Stimulated activated CD4-positive, alpha-beta T cell treated with anti-CD3 and anti-CD28 coated beads, Interleukin-2, amount 100 ng/mL, for 48 hours (primary cell): ENCODE measurements at regions not wholly inside any gene's neighbourhood (a gene's known extent, or its start where the extent isn't known, plus 50 kb on each side); places are given as distances from the start of the nearest gene placed in this dataset.

ENCODE experiments used
- DNase-seq, 2 donors: peaks; one replicate each; pipeline ENCODE4 v3.0.0-alpha.2; 2020

DNA sequence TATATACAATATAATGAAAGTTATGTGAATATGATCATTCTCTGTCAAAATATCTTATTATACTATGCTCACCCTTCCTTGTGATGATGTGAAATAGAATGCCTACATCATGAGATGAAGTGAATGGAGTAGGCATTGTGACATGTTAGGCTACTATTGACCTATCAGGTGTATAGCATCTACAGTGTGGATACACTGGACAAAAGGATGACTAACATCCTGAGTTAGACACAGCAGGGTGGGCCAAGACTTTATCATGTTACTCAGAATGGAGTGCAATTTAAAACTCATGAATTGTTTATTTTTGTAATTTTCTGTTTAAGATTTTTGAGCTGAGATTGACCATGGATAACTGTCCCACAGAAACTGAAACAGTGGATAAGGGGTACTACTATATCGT, 53.4 kb upstream of the NAV3 start:
- DNase-seq, result no peak

GRCh38 chr12:77774761-77775160, 55.9 kb upstream of the NAV3 start:
- DNase-seq, result no peak

GRCh38 chr12:77772676-77773298, 57.9 kb upstream of the NAV3 start:
- no peak for DNase-seq

- DNase-seq, result no peak
Measured at GRCh38 chr12:77768558-77768957, 62.1 kb upstream of the NAV3 start.

DNA sequence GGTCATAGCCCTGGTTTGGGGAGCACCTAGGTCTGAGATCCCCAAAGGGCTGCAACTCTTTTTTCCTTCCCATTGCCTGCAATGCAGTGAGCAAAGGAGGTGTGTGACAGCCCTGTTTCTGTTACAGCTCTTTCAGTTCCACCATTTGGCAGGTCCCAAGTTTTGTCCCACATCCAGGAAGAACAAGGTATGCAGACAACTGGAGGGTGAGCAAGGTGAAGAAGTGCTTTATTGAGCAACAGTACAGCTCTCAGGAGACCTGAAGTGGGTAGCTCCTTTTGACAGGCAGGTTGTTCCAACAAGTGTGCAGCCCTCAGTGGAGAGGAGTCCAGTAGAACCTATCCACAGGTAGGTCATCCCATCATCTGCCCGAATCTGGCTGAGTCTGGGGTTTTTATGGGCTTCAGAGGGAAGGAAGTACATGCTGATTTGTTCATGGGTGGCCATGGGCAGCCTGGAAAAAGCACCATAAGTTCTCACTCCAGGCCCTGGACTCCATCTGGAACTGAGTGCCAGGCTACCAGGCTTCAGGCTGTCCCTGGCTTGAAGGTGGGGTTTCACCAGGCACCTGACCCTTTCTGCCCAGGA, 62.8 kb upstream of the NAV3 start:
- DNase-seq, result no peak

GRCh38 chr12:77767335-77767734, 63.4 kb upstream of the NAV3 start:
- DNase-seq, result no peak

GRCh38 chr12:77766224-77766623, 64.5 kb upstream of the NAV3 start:
- DNase-seq, result no peak

- no peak for DNase-seq
Measured at GRCh38 chr12:77761286-77761685, 69.4 kb upstream of the NAV3 start.

- no peak for DNase-seq
Measured at GRCh38 chr12:77760271-77761025, 70.2 kb upstream of the NAV3 start.

- DNase-seq, result no peak
Measured at GRCh38 chr12:77754086-77754485, 76.6 kb upstream of the NAV3 start.

DNA sequence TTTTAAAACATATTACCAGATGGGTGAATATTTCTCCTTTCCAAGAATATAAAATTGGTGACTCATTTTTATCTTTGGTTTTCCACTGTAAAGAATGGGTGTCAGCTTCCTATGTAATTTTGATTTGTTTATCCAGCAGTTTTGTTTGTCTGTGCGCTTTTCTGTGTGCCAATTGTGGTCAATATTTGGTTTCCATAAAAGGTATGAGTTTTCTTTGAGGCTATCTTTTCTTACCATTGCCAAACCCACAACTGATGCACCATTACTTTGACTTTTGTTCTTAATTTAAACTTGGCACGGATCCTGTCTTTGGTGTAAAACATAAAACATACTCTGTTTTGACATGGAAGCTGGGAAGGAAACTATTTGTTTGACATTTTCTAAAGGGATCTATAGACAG, 78.8 kb upstream of the NAV3 start:
- no peak for DNase-seq

DNA sequence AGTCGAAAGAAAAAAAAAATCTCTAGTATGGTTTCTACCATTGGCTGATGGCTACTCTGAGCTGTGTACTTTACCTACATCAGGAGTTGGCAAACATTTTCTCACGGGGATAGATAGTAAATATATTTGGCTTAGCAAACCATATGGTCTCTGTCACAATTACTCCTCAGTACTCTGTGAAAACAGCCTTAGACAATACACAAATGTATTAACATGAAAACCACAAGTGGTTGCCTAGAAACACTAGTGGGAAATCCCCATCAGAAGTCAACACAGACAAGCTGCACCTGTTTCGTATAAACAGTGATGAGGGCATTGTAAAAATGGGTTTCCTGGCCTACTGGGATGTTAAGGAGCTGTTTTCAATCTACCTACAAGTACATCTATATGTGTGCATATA, 84.6 kb upstream of the NAV3 start:
- DNase-seq, result no peak

DNA sequence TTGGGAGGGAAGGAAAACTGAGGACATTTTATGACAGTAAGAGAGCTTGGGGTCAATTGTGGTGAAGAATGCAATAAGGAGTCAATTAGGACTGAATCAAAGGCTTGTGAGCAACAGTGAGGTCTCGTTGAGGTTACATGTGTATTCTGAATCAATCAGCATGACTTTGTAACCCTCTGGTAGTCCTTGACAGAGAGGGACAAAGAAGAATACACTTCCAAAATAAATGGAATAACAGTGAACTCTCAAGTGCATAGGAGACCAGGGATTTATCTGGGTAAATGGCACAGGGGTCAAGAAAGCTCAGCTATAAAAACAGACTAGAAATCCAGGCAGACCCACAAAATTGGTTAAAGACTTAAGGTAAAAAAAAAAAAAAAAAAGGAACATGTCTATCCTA, 85.1 kb upstream of the NAV3 start:
- no peak for DNase-seq

GRCh38 chr12:77742631-77743030, 88.1 kb upstream of the NAV3 start:
- no peak for DNase-seq

- no peak for DNase-seq
Measured at GRCh38 chr12:77741974-77742517, 88.6 kb upstream of the NAV3 start.

GRCh38 chr12:77736219-77736965, 94.3 kb upstream of the NAV3 start:
- no peak for DNase-seq

DNA sequence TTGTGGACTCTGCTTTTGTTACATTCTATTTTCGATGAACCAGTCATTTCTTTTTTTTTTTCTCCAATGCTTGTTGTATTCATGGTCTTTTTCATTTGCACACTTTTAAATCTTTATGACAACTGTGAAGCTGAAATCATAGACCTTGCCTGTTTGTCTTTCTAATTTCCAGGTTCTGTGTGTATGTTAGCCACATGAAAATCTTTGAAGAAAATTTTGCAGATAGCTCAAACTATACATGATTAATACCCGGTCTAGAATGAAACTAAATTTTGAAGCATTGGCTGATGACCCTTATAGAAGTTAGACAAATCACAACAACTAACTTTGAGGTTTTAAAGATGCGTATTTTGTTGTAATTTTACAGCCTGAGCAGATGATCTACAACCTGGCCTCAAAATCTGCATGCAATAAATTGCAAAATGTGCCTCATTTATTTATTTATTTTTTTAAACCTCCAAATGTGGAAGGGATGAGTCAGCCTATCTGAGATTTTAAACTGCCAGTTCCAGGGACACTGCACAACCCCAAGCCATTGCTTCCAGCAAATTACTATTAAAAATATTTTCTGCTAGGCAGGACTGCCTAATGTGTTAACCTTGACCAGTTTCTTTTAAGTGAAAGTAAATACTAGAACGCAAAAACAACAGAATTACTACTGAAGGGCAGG, 96.3 kb upstream of the NAV3 start:
- DNase-seq, result no peak

DNA sequence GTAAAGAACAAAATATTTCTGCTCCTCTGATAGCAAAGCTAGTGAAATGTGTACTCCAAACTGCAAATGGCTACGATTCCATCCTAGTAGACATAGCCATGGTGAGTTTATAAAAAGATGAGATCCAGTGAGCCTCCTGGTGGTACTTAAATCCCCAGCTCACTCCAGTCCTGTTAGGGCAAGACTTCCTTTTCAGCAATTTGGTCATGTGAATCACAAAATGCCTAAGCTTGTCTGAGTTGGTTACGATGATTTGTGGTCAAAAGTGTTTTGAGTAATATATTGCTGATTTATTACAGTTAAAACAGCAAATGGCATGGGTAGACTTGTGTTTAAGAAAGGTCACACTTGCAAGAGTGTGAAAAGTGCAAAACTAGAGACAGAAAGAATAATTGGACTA, 102.7 kb upstream of the NAV3 start:
- DNase-seq, result no peak

DNA sequence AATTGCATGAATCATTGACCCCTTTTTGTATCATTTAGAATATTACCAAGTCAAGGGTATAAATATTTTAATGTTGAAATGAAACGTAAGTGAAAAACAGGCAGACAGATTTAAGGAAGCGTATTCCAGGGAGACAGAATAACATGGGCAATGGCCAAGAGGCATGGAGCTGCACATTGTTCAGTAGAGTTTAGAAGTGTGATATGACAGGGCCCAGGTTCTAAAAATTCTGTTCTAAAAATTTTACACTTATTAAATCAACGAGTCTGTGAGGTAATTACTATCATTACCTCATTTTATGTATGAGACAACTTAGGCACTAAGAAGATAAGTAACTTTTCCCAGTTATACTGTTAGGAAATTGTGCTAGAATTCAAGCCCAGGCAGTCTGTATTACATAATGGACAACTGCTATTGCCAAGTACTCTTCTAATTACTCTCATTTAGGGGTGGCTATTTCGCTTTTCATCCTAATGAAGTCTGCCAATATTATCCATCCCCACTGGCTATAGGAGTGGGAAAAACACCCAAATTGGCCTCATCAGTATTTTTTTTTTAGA, 103.2 kb upstream of the NAV3 start:
- no peak for DNase-seq

DNA sequence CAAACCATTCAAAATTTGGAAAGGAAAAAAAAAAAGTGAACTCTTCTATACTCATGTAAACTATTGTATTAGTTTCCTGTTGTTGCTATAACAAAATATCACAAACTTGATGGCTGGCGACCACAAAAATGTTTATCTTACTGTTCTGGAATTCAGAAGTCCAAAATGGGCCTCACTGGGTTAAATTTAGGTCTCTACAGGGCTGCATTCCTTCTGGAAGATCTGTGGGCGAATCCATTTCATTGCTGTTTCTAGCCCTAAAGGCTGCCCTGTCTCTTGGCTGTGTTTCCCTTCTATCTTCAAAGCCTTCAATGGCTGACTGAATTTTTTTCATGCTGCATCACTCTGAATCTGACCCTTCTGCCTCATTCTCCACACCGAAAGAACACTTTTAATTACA, 105.1 kb upstream of the NAV3 start:
- no peak for DNase-seq

DNA sequence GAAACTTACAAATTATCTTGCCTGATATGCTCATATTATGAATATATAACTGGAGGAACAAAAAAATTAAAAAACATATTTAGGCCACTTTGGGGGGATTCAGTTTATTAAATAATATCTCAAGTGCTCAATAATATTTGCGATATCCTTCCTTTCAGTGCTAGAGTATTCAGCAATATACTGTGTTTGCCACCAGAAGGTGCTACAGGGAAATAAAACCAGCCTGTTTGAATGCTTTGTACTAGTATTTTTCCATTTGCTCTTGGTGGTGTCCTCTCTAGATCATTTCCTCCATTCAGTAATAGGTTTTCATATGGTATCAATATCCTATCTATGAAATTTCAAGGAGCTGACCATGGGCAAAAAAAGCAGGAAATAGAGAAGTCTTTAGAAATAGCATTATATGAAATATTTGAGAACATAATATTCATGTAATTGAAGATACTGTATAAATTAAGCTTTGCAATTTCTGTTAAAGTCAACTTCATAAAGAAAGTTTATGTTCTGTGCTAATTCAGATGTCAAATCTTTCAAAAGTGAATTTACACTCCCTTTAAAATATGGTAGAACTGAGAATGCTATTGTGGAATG, 106.2 kb upstream of the NAV3 start:
- DNase-seq, result no peak

GRCh38 chr12:77723308-77723707, 107.4 kb upstream of the NAV3 start:
- no peak for DNase-seq
